SHP77 treated with DMSO at 0.1 percent for 48 hours (cell line): ENCODE measurements at regions not wholly inside any gene's neighbourhood (a gene's known extent, or its start where the extent isn't known, plus 50 kb on each side); places are given as distances from the start of the nearest gene placed in this dataset.

Experiments
- DNase-seq: peaks from one replicate; lab custom pipeline; 2025; lab: John Stamatoyannopoulos, UW

GRCh38 chr12:126588586-126589249 is 1523.5 kb downstream of the AACS start:
- DNase-seq = no peak

- no peak for DNase-seq
These were observed 1526.3 kb downstream of the AACS start for GRCh38 chr12:126591533-126591932.

GRCh38 chr12:126601184-126602170 is 1536.2 kb downstream of the AACS start:
- DNase-seq = no peak

- no peak for DNase-seq
These were observed 1537.4 kb downstream of the AACS start for GRCh38 chr12:126602612-126603011.

- no peak for DNase-seq
These were observed 1541.9 kb downstream of the AACS start for GRCh38 chr12:126607157-126607556.

GRCh38 chr12:126607867-126608266 is 1542.6 kb downstream of the AACS start:
- no peak for DNase-seq

- no peak for DNase-seq
These were observed 1543.5 kb downstream of the AACS start for GRCh38 chr12:126608607-126609175.

GRCh38 chr12:126616441-126616840 is 1551.2 kb downstream of the AACS start:
- DNase-seq = no peak

GRCh38 chr12:126617312-126617711 is 1552.1 kb downstream of the AACS start:
- DNase-seq = no peak

- DNase-seq = no peak
These were observed 1562.4 kb downstream of the AACS start for GRCh38 chr12:126627596-126627995.

DNA sequence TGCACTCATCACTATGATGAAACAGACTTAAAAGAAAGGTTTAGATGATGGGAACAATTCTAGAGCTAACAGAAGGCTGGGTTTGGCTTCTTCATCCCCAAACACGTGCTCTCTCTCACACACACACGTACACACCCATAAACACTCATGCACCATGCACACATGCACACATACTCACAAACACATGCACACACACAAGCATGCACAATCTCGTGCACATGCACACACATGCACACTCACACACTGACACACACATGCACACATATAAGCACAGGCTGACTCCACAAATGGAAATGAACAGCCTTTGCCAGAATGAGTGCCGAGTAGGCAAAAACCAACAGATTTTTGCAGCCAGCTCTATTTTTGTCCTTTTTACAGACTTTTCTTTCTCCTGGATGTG is 1571.6 kb downstream of the AACS start:
- DNase-seq = no peak

DNA sequence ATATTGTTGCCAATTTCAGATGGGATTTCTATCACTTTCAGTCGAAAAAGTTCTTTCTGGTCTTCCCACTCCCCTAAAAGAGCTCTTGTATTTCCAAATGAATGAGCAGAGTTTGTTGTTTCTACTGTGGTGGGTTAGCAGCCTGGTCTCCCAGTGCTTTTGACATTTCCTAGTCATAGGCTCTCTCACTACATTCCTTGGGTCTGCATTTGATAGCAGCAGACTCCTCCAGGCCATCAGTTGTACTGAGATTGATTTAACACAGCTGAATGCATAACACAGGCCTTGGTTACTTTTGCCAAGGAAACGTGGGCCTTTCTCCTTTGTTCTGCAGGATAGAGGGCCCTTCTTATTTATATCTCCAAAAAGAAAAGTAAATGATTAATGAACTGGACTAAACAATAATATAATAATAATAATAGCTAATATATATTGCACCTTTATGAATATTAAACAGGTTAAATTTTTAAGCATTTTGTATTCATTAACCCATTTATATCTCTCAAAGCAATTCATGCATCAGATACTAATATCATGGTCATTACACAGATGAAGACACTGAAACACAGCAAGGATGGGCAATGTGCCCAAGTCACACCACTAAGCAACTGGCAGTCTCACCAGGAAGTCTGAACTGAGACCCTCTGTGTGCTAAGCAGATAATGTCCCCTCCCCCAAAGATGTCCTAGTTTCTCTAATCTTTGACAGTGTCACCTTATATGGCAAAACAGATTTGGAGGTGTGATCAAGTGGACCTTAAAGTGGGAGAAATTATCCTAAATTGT is 1579.2 kb downstream of the AACS start:
- no peak for DNase-seq

DNA sequence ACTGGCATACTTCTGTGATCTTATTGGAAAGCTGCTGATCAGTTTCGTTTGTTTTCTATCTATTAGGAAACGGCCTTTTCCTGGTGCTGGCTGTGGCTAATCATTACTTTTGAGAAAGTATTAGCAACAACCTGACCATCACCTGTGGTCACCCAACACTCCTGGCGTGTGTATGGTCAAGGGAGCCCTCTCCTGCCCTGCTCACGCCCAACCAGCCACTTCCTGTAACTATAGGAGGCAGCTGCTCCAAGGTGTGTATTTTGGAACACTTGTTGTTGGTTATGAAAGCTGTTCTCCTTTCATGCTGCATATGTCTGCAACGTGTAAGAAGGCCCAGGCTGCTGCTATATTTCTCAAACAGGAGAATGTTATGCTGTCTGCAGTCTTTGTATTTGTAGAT is 1582.8 kb downstream of the AACS start:
- DNase-seq = no peak

DNA sequence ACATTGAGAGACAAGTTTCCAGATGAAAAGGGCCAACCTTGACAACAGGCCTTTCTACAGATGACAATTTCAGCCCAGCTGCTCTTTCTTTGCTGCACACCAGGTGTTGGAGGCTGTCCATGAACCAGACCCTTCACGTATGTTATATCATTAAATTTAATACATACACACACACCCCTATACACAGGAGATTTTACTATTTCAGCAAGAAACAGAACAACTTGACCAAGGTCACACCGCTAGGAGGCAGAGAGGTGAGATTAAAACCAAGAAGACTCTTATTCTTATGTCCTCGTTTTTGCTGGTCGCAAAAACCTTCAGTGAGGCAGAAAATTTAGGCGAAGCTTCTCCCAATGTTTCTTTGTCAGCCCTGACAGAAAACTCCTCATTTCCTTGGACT is 1585.9 kb downstream of the AACS start:
- DNase-seq = no peak

- DNase-seq = no peak
These were observed 1598.3 kb downstream of the AACS start for GRCh38 chr12:126663304-126664094.

DNA sequence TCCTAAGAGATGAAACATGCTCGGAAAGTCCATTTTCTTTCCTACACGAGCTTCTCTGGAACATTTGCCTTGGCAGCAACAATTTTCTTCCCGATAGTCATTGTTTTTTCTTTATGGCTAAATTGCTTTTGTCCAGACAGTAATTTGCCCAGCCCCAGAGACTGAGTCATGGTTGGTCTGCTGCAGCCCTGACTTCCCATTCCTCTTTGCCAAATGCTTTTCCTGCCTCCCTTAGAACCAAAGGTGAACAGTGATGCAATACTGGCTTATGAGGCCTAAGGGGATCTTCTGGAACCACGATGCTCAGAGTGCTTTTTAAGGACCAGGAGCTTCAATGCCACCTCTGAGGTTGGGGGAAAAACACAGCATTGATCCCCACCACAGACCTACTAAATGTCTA is 1599.6 kb upstream of the TMEM132C start:
- DNase-seq = no peak

DNA sequence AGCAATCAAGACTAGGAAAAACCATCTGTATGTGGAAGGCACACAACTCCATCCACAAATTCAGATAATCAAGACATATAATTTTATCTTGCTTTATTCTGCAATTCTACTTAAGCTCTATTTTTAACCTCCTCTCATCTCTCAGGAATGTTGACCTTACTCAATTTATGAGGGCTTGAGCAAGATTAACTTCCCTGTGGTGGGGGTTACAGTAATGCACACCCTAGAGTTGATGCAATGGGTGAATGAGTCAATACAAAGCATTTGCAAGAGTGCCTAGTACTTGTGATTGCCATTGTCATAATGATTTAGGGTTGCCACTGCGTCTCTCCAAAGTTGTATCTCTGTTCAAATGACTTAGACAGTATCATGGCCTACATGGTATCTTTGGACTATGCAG is 1598.4 kb upstream of the TMEM132C start:
- no peak for DNase-seq

GRCh38 chr12:126668961-126669360 is 1598.0 kb upstream of the TMEM132C start:
- no peak for DNase-seq

GRCh38 chr12:126676434-126676833 is 1590.5 kb upstream of the TMEM132C start:
- DNase-seq = peak; percentile 69

DNA sequence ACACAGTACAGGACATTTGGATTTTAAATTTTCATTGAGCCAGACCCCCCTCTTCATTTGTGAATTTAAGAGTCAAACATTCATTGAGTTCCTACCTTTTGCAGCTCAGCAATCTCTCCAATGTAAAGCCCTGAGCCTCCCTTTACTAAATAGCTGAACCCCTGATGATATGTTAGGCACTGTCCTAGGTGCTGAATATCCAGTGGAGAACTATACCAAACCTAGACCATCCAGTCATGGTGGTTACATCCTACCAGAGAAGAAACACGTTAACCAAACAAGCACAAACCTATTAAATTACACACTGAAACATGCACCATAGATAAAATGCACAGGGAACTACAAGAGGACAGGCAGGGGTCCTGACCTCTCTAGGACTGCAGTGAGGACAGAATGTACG is 1585.3 kb upstream of the TMEM132C start:
- DNase-seq = no peak

DNA sequence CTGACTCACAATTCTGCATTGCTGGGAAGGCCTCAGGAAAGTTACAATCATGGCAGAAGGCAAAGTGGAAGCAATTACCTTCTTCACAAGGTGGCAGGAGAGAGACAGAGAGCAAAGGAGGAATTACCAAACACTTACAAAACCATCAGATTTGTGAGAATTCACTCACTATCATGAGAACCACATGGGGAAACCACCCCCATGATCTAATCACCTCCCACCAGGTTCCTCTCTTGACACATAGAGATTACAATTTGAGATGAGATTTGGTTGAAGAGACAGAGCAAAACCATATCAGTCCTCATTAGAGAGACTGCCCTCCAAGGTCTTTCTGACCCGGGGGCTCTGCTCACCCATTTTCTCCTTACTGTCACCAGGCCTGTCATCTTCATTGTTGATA is 1582.3 kb upstream of the TMEM132C start:
- DNase-seq = no peak
